Endothelial cell of umbilical vein (primary cell): ENCODE measurements at regions not wholly inside any gene's neighbourhood (a gene's known extent, or its start where the extent isn't known, plus 50 kb on each side); places are given as distances from the start of the nearest gene placed in this dataset.

Source experiments
- EZH2 ChIP-seq: IDR thresholded peaks from 2 replicates; pipeline ENCODE4 v1.6.1; 2012; ENCODE audit warnings: borderline replicate concordance, low read depth, mild to moderate bottlenecking, moderate library complexity, low read length, inconsistent platforms; ENCODE audit not compliant: severe bottlenecking
- FOS ChIP-seq: IDR thresholded peaks from 2 replicates; pipeline ENCODE4 v1.6.1; 2011; ENCODE audit warnings: mild to moderate bottlenecking, low read length, moderate library complexity, borderline replicate concordance; ENCODE audit not compliant: insufficient read depth
- MYC ChIP-seq: IDR thresholded peaks from one replicate; pipeline ENCODE4 v1.6.1; 2011; ENCODE audit warnings: mild to moderate bottlenecking, low read depth, low read length
- POLR2A ChIP-seq: IDR thresholded peaks from 2 replicates; pipeline ENCODE4 v1.6.1; 2012; ENCODE audit warnings: low read depth, mild to moderate bottlenecking, control low read depth, low read length
- POLR2AphosphoS5 ChIP-seq: IDR thresholded peaks from 2 replicates; pipeline ENCODE4 v1.6.1; 2012; ENCODE audit warnings: low read depth, mild to moderate bottlenecking, control low read depth, low read length, moderate library complexity; ENCODE audit not compliant: insufficient read depth
- TF ChIP-seq, protein P1 (sequence below), 2 donors: IDR thresholded peaks; 1 replicate in 1 of 2; 2 replicates in 1 of 2; pipeline ENCODE4 v1.5.1; 2011; ENCODE audit warnings: low read length in 2 of 2, mild to moderate bottlenecking in 2 of 2, moderate library complexity in 2 of 2, control low read depth in 1 of 2, inconsistent platforms in 1 of 2, low read depth in 1 of 2; ENCODE audit not compliant: insufficient read depth in 1 of 2; ENCODE audit errors: extremely low read depth in 1 of 2
- TF ChIP-seq, protein P2 (sequence below): IDR thresholded peaks from 2 replicates; pipeline ENCODE4 v1.6.1; 2011; ENCODE audit not compliant: insufficient read depth, insufficient read length

DNA sequence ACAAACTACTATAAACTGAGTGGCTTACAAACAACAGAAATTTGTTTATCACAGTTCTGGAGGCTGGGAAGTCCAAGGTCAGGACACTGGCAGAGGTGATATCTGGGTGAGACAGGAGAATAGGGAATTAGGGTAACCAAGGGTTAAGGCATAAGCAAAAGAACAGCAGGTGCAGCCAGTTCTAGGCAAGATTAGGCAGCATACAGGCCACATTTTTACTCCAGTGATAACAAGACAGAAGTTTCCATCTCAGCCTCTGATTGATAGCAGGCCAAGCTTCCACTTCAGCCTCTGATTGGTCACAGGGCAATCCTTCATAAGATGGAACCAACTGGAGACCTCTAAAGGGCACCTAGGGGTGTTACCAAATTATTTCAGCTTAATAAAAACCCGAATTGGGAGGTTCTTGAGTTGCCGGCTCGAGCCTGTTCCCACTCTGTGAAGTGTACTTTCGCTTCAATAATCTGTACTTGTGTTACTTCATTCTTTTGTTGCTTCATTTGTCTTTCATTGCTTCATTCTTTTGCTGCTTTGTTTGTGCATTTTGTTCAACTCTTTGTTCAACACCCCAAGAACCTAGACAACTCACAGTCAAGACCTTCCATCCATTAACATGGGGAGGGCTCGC lies 185.6 kb downstream of the TOMM20 start:
- TF ChIP-seq, protein P1, sequence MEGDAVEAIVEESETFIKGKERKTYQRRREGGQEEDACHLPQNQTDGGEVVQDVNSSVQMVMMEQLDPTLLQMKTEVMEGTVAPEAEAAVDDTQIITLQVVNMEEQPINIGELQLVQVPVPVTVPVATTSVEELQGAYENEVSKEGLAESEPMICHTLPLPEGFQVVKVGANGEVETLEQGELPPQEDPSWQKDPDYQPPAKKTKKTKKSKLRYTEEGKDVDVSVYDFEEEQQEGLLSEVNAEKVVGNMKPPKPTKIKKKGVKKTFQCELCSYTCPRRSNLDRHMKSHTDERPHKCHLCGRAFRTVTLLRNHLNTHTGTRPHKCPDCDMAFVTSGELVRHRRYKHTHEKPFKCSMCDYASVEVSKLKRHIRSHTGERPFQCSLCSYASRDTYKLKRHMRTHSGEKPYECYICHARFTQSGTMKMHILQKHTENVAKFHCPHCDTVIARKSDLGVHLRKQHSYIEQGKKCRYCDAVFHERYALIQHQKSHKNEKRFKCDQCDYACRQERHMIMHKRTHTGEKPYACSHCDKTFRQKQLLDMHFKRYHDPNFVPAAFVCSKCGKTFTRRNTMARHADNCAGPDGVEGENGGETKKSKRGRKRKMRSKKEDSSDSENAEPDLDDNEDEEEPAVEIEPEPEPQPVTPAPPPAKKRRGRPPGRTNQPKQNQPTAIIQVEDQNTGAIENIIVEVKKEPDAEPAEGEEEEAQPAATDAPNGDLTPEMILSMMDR (IDR thresholded peaks at IDR 0.05; ENCODE audit: extremely low read depth in 1 of 2, insufficient read depth in 1 of 2, low read depth in 1 of 2, low read length in 2 of 2): no peak
- no peak for TF ChIP-seq EZH2
- TF ChIP-seq POLR2A: no peak
- TF ChIP-seq, protein P2, sequence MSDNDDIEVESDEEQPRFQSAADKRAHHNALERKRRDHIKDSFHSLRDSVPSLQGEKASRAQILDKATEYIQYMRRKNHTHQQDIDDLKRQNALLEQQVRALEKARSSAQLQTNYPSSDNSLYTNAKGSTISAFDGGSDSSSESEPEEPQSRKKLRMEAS: no peak
- no peak for TF ChIP-seq POLR2AphosphoS5
- TF ChIP-seq MYC: no peak
- TF ChIP-seq FOS: no peak
